Neural progenitor cell (in vitro differentiated cells): ENCODE measurements at regions not wholly inside any gene's neighbourhood (a gene's known extent, or its start where the extent isn't known, plus 50 kb on each side); places are given as distances from the start of the nearest gene placed in this dataset.

ENCODE experiments used
- DNase-seq: peaks from one replicate; pipeline ENCODE4 v3.0.0-alpha.2; 2016; ENCODE audit warnings: low spot score
- H2AFZ ChIP-seq: fragments of 200-600 bp; sonication (generic); replicated peaks from 2 replicates; pipeline ENCODE4 v1.6.1; 2016; ENCODE audit warnings: antibody characterized with exemption
- H3F3A ChIP-seq: fragments of 200-600 bp; sonication (generic); 2 replicates; pipeline ENCODE4 v1.6.1; 2016; ENCODE audit warnings: antibody characterized with exemption, low read depth
- H3K27ac ChIP-seq: fragments of 200-600 bp; sonication (generic); 2 replicates; pipeline ENCODE4 v1.5.1; 2016; ENCODE audit warnings: mild to moderate bottlenecking
- H3K27me3 ChIP-seq: fragments of 200-600 bp; sonication (generic); 2 replicates; pipeline ENCODE4 v1.6.1; 2016; ENCODE audit warnings: mild to moderate bottlenecking, moderate library complexity
- H3K36me3 ChIP-seq: fragments of 200-600 bp; sonication (generic); 2 replicates; pipeline ENCODE4 v1.5.1; 2016
- H3K4me1 ChIP-seq: fragments of 200-600 bp; sonication (generic); 2 replicates; pipeline ENCODE4 v1.6.1; 2016; ENCODE audit warnings: mixed run types
- H3K4me2 ChIP-seq: fragments of 200-600 bp; sonication (generic); 2 replicates; pipeline ENCODE4 v1.6.1; 2016
- H3K4me3 ChIP-seq: fragments of 200-600 bp; sonication (generic); 2 replicates; pipeline ENCODE4 v1.5.1; 2016
- H3K79me2 ChIP-seq: fragments of 200-600 bp; sonication (generic); 2 replicates; pipeline ENCODE4 v1.6.1; 2016; ENCODE audit warnings: low read depth
- H3K9ac ChIP-seq: fragments of 200-600 bp; sonication (generic); 2 replicates; pipeline ENCODE4 v1.6.1; 2016
- H3K9me3 ChIP-seq: fragments of 200-600 bp; sonication (generic); 2 replicates; pipeline ENCODE4 v1.5.1; 2016; ENCODE audit warnings: low read depth
- H4K20me1 ChIP-seq: fragments of 200-600 bp; sonication (generic); 2 replicates; pipeline ENCODE4 v1.6.1; 2016; ENCODE audit warnings: low read depth
- H3K27ac Mint-ChIP-seq: 3 replicates; pipeline ENCODE4 v1.8.0; 2021; ENCODE audit warnings: mixed read lengths
- H3K27me3 Mint-ChIP-seq: 2 replicates; pipeline ENCODE4 v1.8.0; 2022; ENCODE audit warnings: low read depth, mild to moderate bottlenecking, inconsistent platforms, moderate library complexity, mixed read lengths; ENCODE audit not compliant: insufficient read depth
- H3K36me3 Mint-ChIP-seq: 3 replicates; pipeline ENCODE4 v1.8.0; 2021; ENCODE audit warnings: mixed read lengths
- H3K4me1 Mint-ChIP-seq: 3 replicates; pipeline ENCODE4 v1.8.0; 2021; ENCODE audit warnings: mixed read lengths
- H3K4me3 Mint-ChIP-seq: 3 replicates; pipeline ENCODE4 v1.8.0; 2021; ENCODE audit warnings: mild to moderate bottlenecking, moderate library complexity, mixed read lengths
- H3K9me3 Mint-ChIP-seq: 3 replicates; pipeline ENCODE4 v1.8.0; 2020; ENCODE audit warnings: mixed read lengths
- CTCF ChIP-seq: fragments of 200-600 bp; sonication (generic); IDR thresholded peaks from 2 replicates; pipeline ENCODE4 v1.5.1; 2017; ENCODE audit warnings: antibody characterized with exemption, mild to moderate bottlenecking
- EZH2 ChIP-seq: fragments of 200-600 bp; sonication (generic); IDR thresholded peaks from 2 replicates; pipeline ENCODE4 v1.6.1; 2017; ENCODE audit warnings: antibody characterized with exemption, mild to moderate bottlenecking, moderate library complexity
- EZH2phosphoT487 ChIP-seq: fragments of 200-600 bp; sonication (generic); IDR thresholded peaks from 2 replicates; pipeline ENCODE4 v1.6.1; 2017; ENCODE audit warnings: antibody characterized with exemption

DNA sequence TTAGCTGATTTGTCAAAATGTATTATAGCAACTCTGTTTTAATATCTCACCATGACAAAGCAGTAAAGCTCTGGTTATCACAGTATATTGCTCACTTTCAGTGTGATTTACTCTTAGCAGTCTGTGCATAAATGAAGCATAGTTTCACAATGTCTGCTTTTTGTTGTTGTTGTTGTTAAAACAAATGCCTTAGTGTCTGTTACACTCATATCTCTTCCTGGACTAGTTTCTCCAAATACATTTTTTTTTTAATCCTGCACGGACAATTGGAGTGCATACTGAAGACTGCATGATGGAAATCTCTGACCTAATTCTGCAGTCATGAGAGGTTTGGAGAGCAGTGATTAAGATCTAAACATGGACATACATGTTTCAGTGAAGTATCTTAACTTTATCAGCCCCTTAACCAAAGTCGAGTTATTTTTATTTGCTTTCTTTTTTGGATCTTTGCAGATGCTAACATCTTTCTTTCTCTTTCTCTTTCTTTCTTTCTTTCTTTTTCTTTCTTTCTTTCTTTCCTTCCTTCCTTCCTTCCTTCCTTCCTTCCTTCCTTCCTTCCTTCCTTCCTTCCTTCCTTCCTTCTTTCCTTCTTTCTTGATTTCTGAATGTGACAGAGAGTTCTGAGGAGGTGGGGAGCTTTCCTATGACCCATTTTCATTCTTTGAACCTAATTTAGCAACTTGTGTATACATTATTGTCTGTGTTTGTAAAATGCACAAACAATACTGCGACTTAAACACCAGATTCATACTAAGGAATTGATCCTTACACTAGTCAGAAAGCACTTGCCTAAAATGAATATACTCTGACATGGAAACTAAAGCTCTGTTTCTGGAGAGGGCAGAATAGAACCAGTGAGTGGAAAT is 161.5 kb upstream of the AGR3 start:
- Histone ChIP-seq H3K4me1 (peaks cover 7% of the 10 kb centered on the region), H3K9ac (no peak overlapping the region), H4K20me1 (no peaks in the 10 kb centered on the region), H2AFZ (no peak overlapping the region), H3F3A (no peaks in the 10 kb centered on the region), H3K9me3 (no peaks in the 10 kb centered on the region), H3K27me3 (no peaks in the 10 kb centered on the region), H3K4me3 (no peak overlapping the region), H3K36me3 (no peaks in the 10 kb centered on the region), H3K4me2 (no peak overlapping the region), H3K27ac (no peak overlapping the region), H3K79me2 (no peaks in the 10 kb centered on the region)
- Mint-ChIP-seq H3K4me1 (peaks cover 28% of the 10 kb centered on the region), H3K9me3 (no peaks in the 10 kb centered on the region), H3K4me3 (no peak overlapping the region), H3K27ac (no peak overlapping the region), H3K27me3 (no peaks in the 10 kb centered on the region), H3K36me3 (no peaks in the 10 kb centered on the region)
- no peak for DNase-seq
- TF ChIP-seq CTCF (no peak), EZH2phosphoT487 (no peak), EZH2 (no peak)

DNA sequence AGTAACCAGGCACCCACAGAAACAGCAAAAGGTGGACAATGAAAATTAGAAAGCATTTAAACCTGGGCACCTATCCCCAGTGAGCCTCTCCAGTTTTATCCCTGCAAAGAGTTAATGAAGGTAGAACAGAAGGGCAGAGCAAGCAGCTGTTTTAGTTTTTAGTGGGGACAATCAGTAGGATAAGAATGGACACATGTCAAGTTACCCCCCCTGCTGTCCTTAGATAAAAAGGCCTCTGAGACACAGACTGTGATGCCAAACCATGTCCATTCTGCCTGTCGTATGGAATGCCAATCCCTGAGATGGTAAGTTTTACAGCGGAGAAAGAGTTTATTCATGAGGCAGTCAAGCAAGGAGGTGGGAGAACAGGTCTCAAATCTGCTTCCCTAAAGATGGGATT is 162.6 kb upstream of the AGR3 start:
- Histone ChIP-seq H3K9me3 (no peaks in the 10 kb centered on the region), H3K9ac (no peak overlapping the region), H3K79me2 (no peaks in the 10 kb centered on the region), H4K20me1 (no peaks in the 10 kb centered on the region), H3K36me3 (no peaks in the 10 kb centered on the region), H2AFZ (no peak overlapping the region), H3K4me1 (peaks cover 7% of the 10 kb centered on the region), H3K27ac (no peak overlapping the region), H3K4me3 (no peak overlapping the region), H3F3A (no peaks in the 10 kb centered on the region), H3K4me2 (no peak overlapping the region), H3K27me3 (no peaks in the 10 kb centered on the region)
- Mint-ChIP-seq H3K4me1 (peaks cover 22% of the 10 kb centered on the region), H3K27me3 (no peaks in the 10 kb centered on the region), H3K36me3 (no peaks in the 10 kb centered on the region), H3K27ac (no peak overlapping the region), H3K4me3 (no peak overlapping the region), H3K9me3 (no peaks in the 10 kb centered on the region)
- peak; percentile 54 for DNase-seq
- TF ChIP-seq CTCF = no peak
- TF ChIP-seq EZH2 = no peak
- no peak for TF ChIP-seq EZH2phosphoT487

GRCh38 chr7:17044861-17045260 is 163.1 kb upstream of the AGR3 start:
- H3K9ac ChIP-seq = no peak overlapping the region
- no peaks in the 10 kb centered on the region for H3K27me3 ChIP-seq
- H3K79me2 ChIP-seq = no peaks in the 10 kb centered on the region
- no peak overlapping the region for H2AFZ ChIP-seq
- H3K36me3 ChIP-seq = no peaks in the 10 kb centered on the region
- Mint-ChIP-seq H3K36me3 (no peaks in the 10 kb centered on the region), H3K4me3 (no peak overlapping the region), H3K4me1 (peaks cover 19% of the 10 kb centered on the region), H3K27me3 (no peaks in the 10 kb centered on the region), H3K27ac (no peak overlapping the region), H3K9me3 (no peaks in the 10 kb centered on the region)
- H3K27ac ChIP-seq = no peak overlapping the region
- H3F3A ChIP-seq = no peaks in the 10 kb centered on the region
- no peak overlapping the region for H3K4me2 ChIP-seq
- DNase-seq = no peak
- H4K20me1 ChIP-seq = no peaks in the 10 kb centered on the region
- H3K9me3 ChIP-seq = no peaks in the 10 kb centered on the region
- no peak for TF ChIP-seq EZH2
- TF ChIP-seq CTCF = no peak
- no peak for TF ChIP-seq EZH2phosphoT487
- peaks cover 7% of the 10 kb centered on the region for H3K4me1 ChIP-seq
- H3K4me3 ChIP-seq = no peak overlapping the region
